ENCODE measurements at regions not wholly inside any gene's neighbourhood (a gene's known extent, or its start where the extent isn't known, plus 50 kb on each side); places are given as distances from the start of the nearest gene placed in this dataset.

- H3K27me3 ChIP-seq (ENCODE audit: control insufficient read depth, insufficient read depth, low read length), result no peaks in the 10 kb centered on the region
- H3K4me3 ChIP-seq (ENCODE audit: low read length), result no peak overlapping the region
- no peak for DNase-seq
- intact Hi-C loops (cut with micrococcal nuclease), result no loop called here
- H3K4me1 ChIP-seq (ENCODE audit: control insufficient read depth, insufficient read depth, low read length), result no peaks in the 10 kb centered on the region
- Mint-ChIP-seq H3K27me3 (ENCODE audit: low read depth in 2 of 2) (no peaks in the 10 kb centered on the region), H3K4me1 (no peaks in the 10 kb centered on the region), H3K36me3 (no peaks in the 10 kb centered on the region), H3K9me3 (peaks cover 7 to 12% of the 10 kb centered on the region in 2 donors), H3K4me3 (no peak overlapping the region), H3K27ac (no peak overlapping the region)
- H3K9me3 ChIP-seq (ENCODE audit: control insufficient read depth, insufficient read depth, low read length), result no peaks in the 10 kb centered on the region
- H3K36me3 ChIP-seq (ENCODE audit: control insufficient read depth, insufficient read depth, low read length), result no peaks in the 10 kb centered on the region
- no peak overlapping the region for H3K27ac ChIP-seq (ENCODE audit: low read length)
- no peak for ATAC-seq
- TF ChIP-seq, protein P1, sequence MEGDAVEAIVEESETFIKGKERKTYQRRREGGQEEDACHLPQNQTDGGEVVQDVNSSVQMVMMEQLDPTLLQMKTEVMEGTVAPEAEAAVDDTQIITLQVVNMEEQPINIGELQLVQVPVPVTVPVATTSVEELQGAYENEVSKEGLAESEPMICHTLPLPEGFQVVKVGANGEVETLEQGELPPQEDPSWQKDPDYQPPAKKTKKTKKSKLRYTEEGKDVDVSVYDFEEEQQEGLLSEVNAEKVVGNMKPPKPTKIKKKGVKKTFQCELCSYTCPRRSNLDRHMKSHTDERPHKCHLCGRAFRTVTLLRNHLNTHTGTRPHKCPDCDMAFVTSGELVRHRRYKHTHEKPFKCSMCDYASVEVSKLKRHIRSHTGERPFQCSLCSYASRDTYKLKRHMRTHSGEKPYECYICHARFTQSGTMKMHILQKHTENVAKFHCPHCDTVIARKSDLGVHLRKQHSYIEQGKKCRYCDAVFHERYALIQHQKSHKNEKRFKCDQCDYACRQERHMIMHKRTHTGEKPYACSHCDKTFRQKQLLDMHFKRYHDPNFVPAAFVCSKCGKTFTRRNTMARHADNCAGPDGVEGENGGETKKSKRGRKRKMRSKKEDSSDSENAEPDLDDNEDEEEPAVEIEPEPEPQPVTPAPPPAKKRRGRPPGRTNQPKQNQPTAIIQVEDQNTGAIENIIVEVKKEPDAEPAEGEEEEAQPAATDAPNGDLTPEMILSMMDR (IDR thresholded peaks at IDR 0.05), result no peak
These were observed 1779.6 kb upstream of the PRR20A start for GRCh38 chr13:55361141-55361540.

DNA sequence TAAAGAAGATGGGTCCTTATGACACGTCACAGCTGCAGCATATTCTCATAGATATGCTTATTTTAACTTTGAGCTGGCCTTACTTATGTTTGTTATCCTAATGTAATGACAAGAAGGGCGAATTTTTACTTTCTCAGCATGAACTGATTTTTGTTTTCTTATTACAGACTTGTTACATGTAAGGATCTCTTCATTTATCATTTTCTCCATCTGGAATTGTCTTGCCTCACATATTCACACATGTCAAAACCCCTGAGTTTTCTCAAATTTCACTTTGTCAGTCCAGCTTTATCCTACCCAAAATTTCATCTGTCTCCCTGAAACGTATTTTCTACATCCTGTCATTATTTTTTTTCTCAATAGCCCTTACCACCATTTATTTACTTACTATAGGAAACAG is 1774.0 kb upstream of the PRR20A start:
- Histone ChIP-seq H3K27ac (ENCODE audit: low read length) (no peak overlapping the region), H3K36me3 (ENCODE audit: control insufficient read depth, insufficient read depth, low read length) (no peaks in the 10 kb centered on the region), H3K27me3 (ENCODE audit: control insufficient read depth, insufficient read depth, low read length) (no peaks in the 10 kb centered on the region), H3K9me3 (ENCODE audit: control insufficient read depth, insufficient read depth, low read length) (no peaks in the 10 kb centered on the region), H3K4me1 (ENCODE audit: control insufficient read depth, insufficient read depth, low read length) (no peaks in the 10 kb centered on the region), H3K4me3 (ENCODE audit: low read length) (no peak overlapping the region)
- no peaks in the 10 kb centered on the region for H3K36me3 Mint-ChIP-seq
- no peak overlapping the region for H3K4me3 Mint-ChIP-seq
- intact Hi-C loops (cut with micrococcal nuclease), result no loop called here
- no peaks in the 10 kb centered on the region for H3K4me1 Mint-ChIP-seq
- ATAC-seq, result no peak
- H3K27ac Mint-ChIP-seq, result no peak overlapping the region
- peaks cover 12 to 15% of the 10 kb centered on the region in 2 donors for H3K9me3 Mint-ChIP-seq
- 60% methylated on average over 1 of the region's 3 CpGs for WGBS (ENCODE audit: insufficient coverage)
- no peak for DNase-seq
- TF ChIP-seq, protein P1 (IDR thresholded peaks at IDR 0.05), result no peak
- H3K27me3 Mint-ChIP-seq (ENCODE audit: low read depth in 2 of 2), result no peaks in the 10 kb centered on the region

DNA sequence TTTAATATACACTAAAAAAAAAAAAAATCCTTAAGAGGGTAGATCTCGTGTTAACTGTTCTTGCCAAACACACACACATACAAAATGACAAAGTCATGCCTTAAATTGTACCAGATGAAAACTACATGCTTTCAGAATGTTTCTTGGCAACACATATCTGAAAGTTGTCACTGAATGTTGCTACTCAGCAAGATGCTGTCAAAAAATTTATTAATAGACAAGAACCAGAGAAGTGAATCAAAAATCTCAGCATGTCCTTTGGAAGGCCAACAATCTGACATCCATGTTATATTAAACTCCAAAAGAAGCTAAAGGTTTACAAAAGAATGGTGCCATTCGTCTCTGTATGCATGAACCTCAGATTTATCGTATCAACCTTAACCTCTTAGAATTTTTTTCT is 1746.2 kb upstream of the PRR20A start:
- WGBS (ENCODE audit: insufficient coverage), result 68% methylated on average over 3 of the region's 3 CpGs
- Mint-ChIP-seq H3K9me3 (peaks cover 4 to 12% of the 10 kb centered on the region in 2 donors), H3K36me3 (no peaks in the 10 kb centered on the region), H3K4me3 (no peak overlapping the region), H3K27ac (no peak overlapping the region), H3K27me3 (ENCODE audit: low read depth in 2 of 2) (no peaks in the 10 kb centered on the region), H3K4me1 (no peaks in the 10 kb centered on the region)
- Histone ChIP-seq H3K27ac (ENCODE audit: low read length) (no peak overlapping the region), H3K4me3 (ENCODE audit: low read length) (no peak overlapping the region), H3K9me3 (ENCODE audit: control insufficient read depth, insufficient read depth, low read length) (no peaks in the 10 kb centered on the region), H3K27me3 (ENCODE audit: control insufficient read depth, insufficient read depth, low read length) (no peaks in the 10 kb centered on the region), H3K36me3 (ENCODE audit: control insufficient read depth, insufficient read depth, low read length) (no peaks in the 10 kb centered on the region), H3K4me1 (ENCODE audit: control insufficient read depth, insufficient read depth, low read length) (no peaks in the 10 kb centered on the region)
- TF ChIP-seq, protein P1 (IDR thresholded peaks at IDR 0.05), result no peak
- DNase-seq, result no peak
- ATAC-seq, result no peak
- intact Hi-C loops (cut with micrococcal nuclease), result no loop called here

DNA sequence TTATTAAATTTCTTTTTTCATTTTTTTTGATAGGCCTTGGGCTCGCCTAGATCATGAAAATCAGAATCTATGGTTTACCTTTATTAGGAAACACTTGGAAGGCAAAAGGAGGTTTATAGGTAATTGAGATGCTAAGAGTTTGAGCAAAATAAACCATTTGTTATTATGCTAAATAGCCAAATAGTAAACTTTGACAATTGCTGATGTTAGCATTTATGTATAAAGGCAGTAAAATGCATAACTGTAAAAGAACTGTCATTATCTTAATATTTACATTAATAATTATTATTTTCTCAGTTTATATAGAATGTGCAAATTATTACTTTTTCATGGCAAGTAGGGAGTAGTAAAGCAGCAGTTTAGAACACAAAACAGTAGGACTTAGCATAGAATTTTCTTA is 1737.8 kb upstream of the PRR20A start:
- H3K4me3 ChIP-seq (ENCODE audit: low read length), result no peak overlapping the region
- Mint-ChIP-seq H3K27ac (no peak overlapping the region), H3K27me3 (ENCODE audit: low read depth in 2 of 2) (no peaks in the 10 kb centered on the region), H3K4me3 (no peak overlapping the region), H3K9me3 (peaks cover 7 to 17% of the 10 kb centered on the region in 2 donors), H3K36me3 (peaks cover 5% of the 10 kb centered on the region), H3K4me1 (no peaks in the 10 kb centered on the region)
- ATAC-seq (no peak), DNase-seq (no peak)
- H3K9me3 ChIP-seq (ENCODE audit: control insufficient read depth, insufficient read depth, low read length), result no peaks in the 10 kb centered on the region
- intact Hi-C loops (cut with micrococcal nuclease), result no loop called here
- 100% methylated on average over 1 of the region's 1 CpG for WGBS (ENCODE audit: insufficient coverage)
- TF ChIP-seq, protein P1 (IDR thresholded peaks at IDR 0.05), result no peak
- H3K27ac ChIP-seq (ENCODE audit: low read length), result no peak overlapping the region
- no peaks in the 10 kb centered on the region for H3K27me3 ChIP-seq (ENCODE audit: control insufficient read depth, insufficient read depth, low read length)
- no peaks in the 10 kb centered on the region for H3K4me1 ChIP-seq (ENCODE audit: control insufficient read depth, insufficient read depth, low read length)
- H3K36me3 ChIP-seq (ENCODE audit: control insufficient read depth, insufficient read depth, low read length), result no peaks in the 10 kb centered on the region
